ENCODE measurements at regions not wholly inside any gene's neighbourhood (a gene's known extent, or its start where the extent isn't known, plus 50 kb on each side); places are given as distances from the start of the nearest gene placed in this dataset.

DNA sequence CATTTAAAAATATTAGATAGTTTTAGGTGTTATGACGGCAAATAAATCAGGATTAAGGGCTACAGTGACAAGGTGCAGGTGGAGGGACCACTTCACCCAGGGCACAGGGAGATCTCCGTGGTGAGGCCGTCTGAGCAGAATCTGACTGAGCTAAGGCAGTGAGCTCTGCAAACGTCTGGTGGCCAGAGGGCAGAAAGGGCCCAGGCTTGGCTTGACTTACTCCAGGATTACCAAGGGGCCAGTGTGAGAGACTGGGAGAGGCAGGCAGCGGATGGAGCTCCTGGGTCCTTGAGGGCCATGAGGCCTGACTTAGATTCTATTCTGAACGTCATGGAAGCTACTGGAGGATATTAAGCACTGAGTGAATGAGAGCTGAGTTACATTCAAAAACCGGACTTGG is 125.9 kb upstream of the B3GAT1 start:
- Histone ChIP-seq H3K9me2 (replicated peaks; ENCODE audit: low read depth, low read length) (no peaks in the 10 kb centered on the region), H3F3A (ENCODE audit: low read depth) (no peaks in the 10 kb centered on the region), H3K36me3 (ENCODE audit: insufficient read depth, low read length) (no peaks in the 10 kb centered on the region), H3K27me3 (ENCODE audit: insufficient read depth, low read length, poor library complexity, severe bottlenecking) (no peaks in the 10 kb centered on the region), H3K4me2 (ENCODE audit: low read depth, low read length, poor library complexity, severe bottlenecking) (no peak overlapping the region), H2AFZ (ENCODE audit: low read length) (no peak overlapping the region), H3K4me3 (ENCODE audit: low read length, poor library complexity, severe bottlenecking) (no peak overlapping the region), H3K4me1 (ENCODE audit: insufficient read depth, low read length, poor library complexity, severe bottlenecking) (peaks cover 15% of the 10 kb centered on the region), H4K20me1 (ENCODE audit: insufficient read depth, low read length, poor library complexity, severe bottlenecking) (no peaks in the 10 kb centered on the region), H3K79me2 (ENCODE audit: insufficient read depth, low read length) (no peaks in the 10 kb centered on the region), H3K9me3 (ENCODE audit: insufficient read depth, low read depth, low read length) (peaks cover 16% of the 10 kb centered on the region; the same call in 1 of the 2 replicates), H3K9ac (ENCODE audit: low read depth, low read length, poor library complexity, severe bottlenecking) (no peak overlapping the region)
- TF ChIP-seq EZH2phosphoT487 (IDR thresholded peaks at IDR 0.05; ENCODE audit: borderline replicate concordance) = no peak
- TF ChIP-seq, protein P1, sequence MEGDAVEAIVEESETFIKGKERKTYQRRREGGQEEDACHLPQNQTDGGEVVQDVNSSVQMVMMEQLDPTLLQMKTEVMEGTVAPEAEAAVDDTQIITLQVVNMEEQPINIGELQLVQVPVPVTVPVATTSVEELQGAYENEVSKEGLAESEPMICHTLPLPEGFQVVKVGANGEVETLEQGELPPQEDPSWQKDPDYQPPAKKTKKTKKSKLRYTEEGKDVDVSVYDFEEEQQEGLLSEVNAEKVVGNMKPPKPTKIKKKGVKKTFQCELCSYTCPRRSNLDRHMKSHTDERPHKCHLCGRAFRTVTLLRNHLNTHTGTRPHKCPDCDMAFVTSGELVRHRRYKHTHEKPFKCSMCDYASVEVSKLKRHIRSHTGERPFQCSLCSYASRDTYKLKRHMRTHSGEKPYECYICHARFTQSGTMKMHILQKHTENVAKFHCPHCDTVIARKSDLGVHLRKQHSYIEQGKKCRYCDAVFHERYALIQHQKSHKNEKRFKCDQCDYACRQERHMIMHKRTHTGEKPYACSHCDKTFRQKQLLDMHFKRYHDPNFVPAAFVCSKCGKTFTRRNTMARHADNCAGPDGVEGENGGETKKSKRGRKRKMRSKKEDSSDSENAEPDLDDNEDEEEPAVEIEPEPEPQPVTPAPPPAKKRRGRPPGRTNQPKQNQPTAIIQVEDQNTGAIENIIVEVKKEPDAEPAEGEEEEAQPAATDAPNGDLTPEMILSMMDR (conservative IDR thresholded peaks at IDR 0.05; ENCODE audit: low read length) = no peak

DNA sequence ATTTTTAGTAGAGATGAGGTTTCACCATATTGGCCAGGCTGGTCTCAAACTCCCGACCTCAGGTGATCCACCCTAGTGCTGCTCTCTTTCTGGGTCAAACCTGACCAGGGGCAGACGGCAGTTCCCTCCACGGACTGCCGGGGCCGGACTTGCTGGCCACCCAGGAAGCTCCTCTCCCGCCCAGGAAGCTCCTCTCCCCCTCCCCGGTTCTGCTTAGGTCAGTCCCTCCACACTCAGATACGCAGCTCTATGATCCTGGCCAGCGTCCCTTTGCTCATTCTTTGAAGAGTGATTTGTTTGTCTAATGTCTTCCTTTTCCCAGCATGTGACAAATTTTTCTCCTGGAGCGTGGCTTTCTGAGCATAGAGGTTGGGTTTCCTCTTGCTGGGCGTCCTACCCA is 125.3 kb upstream of the B3GAT1 start:
- Histone ChIP-seq H4K20me1 (ENCODE audit: insufficient read depth, low read length, poor library complexity, severe bottlenecking) (no peaks in the 10 kb centered on the region), H2AFZ (ENCODE audit: low read length) (no peak overlapping the region), H3K9me2 (replicated peaks; ENCODE audit: low read depth, low read length) (no peaks in the 10 kb centered on the region), H3K4me1 (ENCODE audit: insufficient read depth, low read length, poor library complexity, severe bottlenecking) (peaks cover 15% of the 10 kb centered on the region), H3K36me3 (ENCODE audit: insufficient read depth, low read length) (no peaks in the 10 kb centered on the region), H3K79me2 (ENCODE audit: insufficient read depth, low read length) (no peaks in the 10 kb centered on the region), H3F3A (ENCODE audit: low read depth) (no peaks in the 10 kb centered on the region), H3K9ac (ENCODE audit: low read depth, low read length, poor library complexity, severe bottlenecking) (no peak overlapping the region), H3K9me3 (ENCODE audit: insufficient read depth, low read depth, low read length) (peaks cover 10% of the 10 kb centered on the region; the same call in 1 of the 2 replicates), H3K4me2 (ENCODE audit: low read depth, low read length, poor library complexity, severe bottlenecking) (peak overlapping the region; percentile 55), H3K27me3 (ENCODE audit: insufficient read depth, low read length, poor library complexity, severe bottlenecking) (no peaks in the 10 kb centered on the region), H3K4me3 (ENCODE audit: low read length, poor library complexity, severe bottlenecking) (no peak overlapping the region)
- no peak for TF ChIP-seq EZH2phosphoT487 (IDR thresholded peaks at IDR 0.05; ENCODE audit: borderline replicate concordance)
- TF ChIP-seq, protein P1 (conservative IDR thresholded peaks at IDR 0.05; ENCODE audit: low read length) = no peak

DNA sequence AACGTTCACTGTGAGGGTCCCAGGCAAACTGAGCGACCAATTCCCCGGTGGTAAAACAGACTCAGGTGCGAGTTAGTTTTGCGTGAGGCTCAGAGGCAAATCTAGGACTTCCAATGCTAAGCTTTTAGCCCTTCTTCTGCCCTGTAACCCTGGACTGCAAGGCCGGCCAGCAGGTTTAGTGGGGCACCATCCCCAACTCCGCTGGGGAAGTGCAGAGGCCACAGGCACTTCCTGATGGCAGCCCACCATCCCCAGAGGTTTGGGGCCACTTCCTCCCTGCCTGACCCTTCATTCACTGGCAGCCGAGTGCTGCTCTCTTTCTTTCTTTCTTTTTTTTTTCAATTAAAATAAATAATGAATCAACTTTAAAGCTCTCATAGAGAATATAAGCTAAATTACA is 124.6 kb upstream of the B3GAT1 start:
- Histone ChIP-seq H2AFZ (ENCODE audit: low read length) (no peak overlapping the region), H4K20me1 (ENCODE audit: insufficient read depth, low read length, poor library complexity, severe bottlenecking) (no peaks in the 10 kb centered on the region), H3K4me3 (ENCODE audit: low read length, poor library complexity, severe bottlenecking) (peak overlapping the region; percentile 21), H3K36me3 (ENCODE audit: insufficient read depth, low read length) (no peaks in the 10 kb centered on the region), H3K9ac (ENCODE audit: low read depth, low read length, poor library complexity, severe bottlenecking) (no peak overlapping the region), H3K4me2 (ENCODE audit: low read depth, low read length, poor library complexity, severe bottlenecking) (peak overlapping the region; percentile 55), H3K9me2 (replicated peaks; ENCODE audit: low read depth, low read length) (no peaks in the 10 kb centered on the region), H3F3A (ENCODE audit: low read depth) (no peaks in the 10 kb centered on the region), H3K9me3 (ENCODE audit: insufficient read depth, low read depth, low read length) (peaks cover 9% of the 10 kb centered on the region; the same call in 1 of the 2 replicates), H3K27me3 (ENCODE audit: insufficient read depth, low read length, poor library complexity, severe bottlenecking) (no peaks in the 10 kb centered on the region), H3K79me2 (ENCODE audit: insufficient read depth, low read length) (no peaks in the 10 kb centered on the region), H3K4me1 (ENCODE audit: insufficient read depth, low read length, poor library complexity, severe bottlenecking) (peaks cover 15% of the 10 kb centered on the region)
- TF ChIP-seq, protein P1 (conservative IDR thresholded peaks at IDR 0.05; ENCODE audit: low read length) = no peak
- TF ChIP-seq EZH2phosphoT487 (IDR thresholded peaks at IDR 0.05; ENCODE audit: borderline replicate concordance) = no peak

All from Loucy (cell line).